Heart left ventricle (tissue), 13 donors: ENCODE measurements at regions not wholly inside any gene's neighbourhood (a gene's known extent, or its start where the extent isn't known, plus 50 kb on each side); places are given as distances from the start of the nearest gene placed in this dataset.

Experiments
- CTCF ChIP-seq, 12 donors: fragments of 200-600 bp; sonication (generic) in 4 of 12; IDR thresholded peaks; one replicate each; pipeline versions ENCODE4 v1.5.0 to v1.8.0; 2018 to 2022; ENCODE audit warnings: antibody characterized with exemption in 12 of 12, mild to moderate bottlenecking in 5 of 12
- POLR2A ChIP-seq, 2 donors: fragments of 450-650 bp; IDR thresholded peaks; one replicate each; pipeline ENCODE4 v1.6.1; 2017; ENCODE audit warnings: antibody characterized with exemption in 2 of 2, mild to moderate bottlenecking in 2 of 2, moderate library complexity in 2 of 2
- donor health status: ischemic (EF 13 %, LVEDD 7.1; RV severe dilation, severe dysfunction).
- donor health status: DM: no; HTN: yes; CAD: no.
- donor health status: DM: no; HTN: no; CAD: no.
- donor health status: ischemic (EF 25% LVEDD 6.9; RV normal size, moderate dysfunction).
- donor health status: ischemic (EF 25% LVEDD 5.7; RV mildly dilated, moderate dysfunction).
- donor health status: ischemic (EF 35%, LVEDD 5.7; RV mildly dilated, moderate dysfunction).
- donor health status: nonischemic (EF 11% LVEDD 7.7; RV severe dilation, severe dysfunction).
- donor health status: DM: yes; HTN: yes; CAD: no.
- donor health status: PGD.
- donor health status: ischemic (EF 29% LVEDD 5.4; RV normal size, mild dysfunction).
- donor health status: nonischemic (EF 23%, LVEDD 6.1; RV moderate dilation, normal function).

GRCh38 chr6:85195243-85195642 is 254.6 kb upstream of the NT5E start:
- no peak for TF ChIP-seq CTCF (IDR thresholded peaks at IDR 0.05)
- no peak for TF ChIP-seq POLR2A (IDR thresholded peaks at IDR 0.05)
